ENCODE measurements at regions not wholly inside any gene's neighbourhood (a gene's known extent, or its start where the extent isn't known, plus 50 kb on each side); places are given as distances from the start of the nearest gene placed in this dataset.

DNA sequence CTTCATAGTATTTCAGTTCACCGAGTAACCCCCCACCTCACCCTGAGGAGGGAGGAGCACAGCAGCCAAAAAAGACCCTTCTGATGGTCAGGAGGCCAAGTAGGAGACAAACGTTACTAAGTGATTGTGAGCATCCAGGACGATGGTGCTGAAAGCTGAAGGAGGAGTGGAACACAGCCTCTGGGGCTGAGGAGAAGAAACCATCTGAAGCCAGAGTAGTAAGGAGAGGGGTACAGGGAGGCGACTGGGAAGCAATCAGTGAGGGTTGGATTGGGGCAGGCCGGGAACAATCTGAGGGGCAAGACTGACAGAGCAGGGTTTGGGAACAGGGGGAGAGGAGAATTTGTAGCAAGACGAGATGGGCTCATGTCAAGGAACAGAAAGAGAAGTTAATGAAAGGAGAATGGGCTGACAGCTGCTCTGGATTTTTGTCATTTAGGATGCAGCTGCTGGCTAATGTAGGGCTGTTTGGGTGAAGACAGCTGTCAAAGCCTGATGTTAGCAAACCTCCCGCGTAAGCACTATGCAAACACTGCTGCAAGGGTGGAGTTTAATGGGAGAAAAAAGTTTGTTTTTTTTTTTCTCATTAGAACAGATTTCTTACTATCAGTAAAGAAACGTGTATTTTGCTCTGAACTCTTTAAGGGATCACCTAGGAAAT lies 622.2 kb downstream of the EDEM1 start:
- DNase-seq (ENCODE audit: low read depth, low spot score) = no peak
- Mint-ChIP-seq H3K27me3 (ENCODE audit: low read depth) (no peaks in the 10 kb centered on the region), H3K36me3 (ENCODE audit: low read depth) (no peaks in the 10 kb centered on the region), H3K4me1 (no peaks in the 10 kb centered on the region), H3K4me3 (no peak overlapping the region), H3K9me3 (no peaks in the 10 kb centered on the region), H3K27ac (ENCODE audit: unreplicated experiment) (no peak overlapping the region)
- TF ChIP-seq, protein P1, sequence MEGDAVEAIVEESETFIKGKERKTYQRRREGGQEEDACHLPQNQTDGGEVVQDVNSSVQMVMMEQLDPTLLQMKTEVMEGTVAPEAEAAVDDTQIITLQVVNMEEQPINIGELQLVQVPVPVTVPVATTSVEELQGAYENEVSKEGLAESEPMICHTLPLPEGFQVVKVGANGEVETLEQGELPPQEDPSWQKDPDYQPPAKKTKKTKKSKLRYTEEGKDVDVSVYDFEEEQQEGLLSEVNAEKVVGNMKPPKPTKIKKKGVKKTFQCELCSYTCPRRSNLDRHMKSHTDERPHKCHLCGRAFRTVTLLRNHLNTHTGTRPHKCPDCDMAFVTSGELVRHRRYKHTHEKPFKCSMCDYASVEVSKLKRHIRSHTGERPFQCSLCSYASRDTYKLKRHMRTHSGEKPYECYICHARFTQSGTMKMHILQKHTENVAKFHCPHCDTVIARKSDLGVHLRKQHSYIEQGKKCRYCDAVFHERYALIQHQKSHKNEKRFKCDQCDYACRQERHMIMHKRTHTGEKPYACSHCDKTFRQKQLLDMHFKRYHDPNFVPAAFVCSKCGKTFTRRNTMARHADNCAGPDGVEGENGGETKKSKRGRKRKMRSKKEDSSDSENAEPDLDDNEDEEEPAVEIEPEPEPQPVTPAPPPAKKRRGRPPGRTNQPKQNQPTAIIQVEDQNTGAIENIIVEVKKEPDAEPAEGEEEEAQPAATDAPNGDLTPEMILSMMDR (conservative IDR thresholded peaks at IDR 0.05) = no peak

DNA sequence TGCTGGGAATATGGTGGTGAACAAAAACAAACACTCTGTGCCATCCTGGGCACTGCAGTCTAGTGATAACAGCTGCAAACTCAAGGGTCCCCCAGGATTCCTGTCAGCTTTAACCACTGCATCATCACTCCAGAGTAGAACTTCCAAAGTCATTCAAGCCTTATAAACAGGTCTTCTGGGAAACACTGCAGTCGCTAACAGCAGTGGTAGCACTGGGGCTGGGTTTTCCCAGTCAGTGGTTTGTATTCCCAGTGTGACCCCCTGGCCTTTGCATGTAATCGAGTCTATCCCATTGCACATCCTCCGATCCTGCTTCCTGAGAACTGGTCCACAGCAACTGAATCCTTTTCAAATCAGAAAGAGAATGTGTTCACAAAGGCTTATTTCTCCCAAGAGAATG lies 623.5 kb downstream of the EDEM1 start:
- TF ChIP-seq, protein P1 (conservative IDR thresholded peaks at IDR 0.05) = no peak
- Mint-ChIP-seq H3K9me3 (no peaks in the 10 kb centered on the region), H3K27me3 (ENCODE audit: low read depth) (no peaks in the 10 kb centered on the region), H3K4me1 (no peaks in the 10 kb centered on the region), H3K4me3 (no peak overlapping the region), H3K27ac (ENCODE audit: unreplicated experiment) (no peak overlapping the region), H3K36me3 (ENCODE audit: low read depth) (no peaks in the 10 kb centered on the region)
- no peak for DNase-seq (ENCODE audit: low read depth, low spot score)

DNA sequence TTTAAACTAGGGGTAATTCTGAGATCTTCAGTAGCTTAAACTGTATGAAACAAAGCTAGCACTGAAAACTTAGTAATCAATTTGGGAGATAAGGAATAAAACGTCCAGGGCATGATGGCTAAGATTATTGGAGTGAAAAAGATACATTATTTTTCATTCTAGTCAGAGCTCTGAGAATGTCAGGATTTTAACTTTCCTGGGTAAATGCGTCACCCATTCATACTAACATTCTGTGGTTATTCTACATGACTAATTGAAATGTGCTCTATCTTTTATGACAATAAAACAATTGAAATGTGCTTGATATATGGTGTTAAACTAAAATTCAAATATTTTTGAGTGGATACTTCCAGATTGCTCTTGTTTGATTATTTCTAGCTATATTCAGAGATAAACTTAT lies 626.0 kb downstream of the EDEM1 start:
- TF ChIP-seq, protein P1 (conservative IDR thresholded peaks at IDR 0.05) = no peak
- H3K9me3 Mint-ChIP-seq = no peaks in the 10 kb centered on the region
- no peaks in the 10 kb centered on the region for H3K4me1 Mint-ChIP-seq
- DNase-seq (ENCODE audit: low read depth, low spot score) = no peak
- no peaks in the 10 kb centered on the region for H3K27me3 Mint-ChIP-seq (ENCODE audit: low read depth)
- H3K27ac Mint-ChIP-seq (ENCODE audit: unreplicated experiment) = no peak overlapping the region
- no peaks in the 10 kb centered on the region for H3K36me3 Mint-ChIP-seq (ENCODE audit: low read depth)
- H3K4me3 Mint-ChIP-seq = no peak overlapping the region

DNA sequence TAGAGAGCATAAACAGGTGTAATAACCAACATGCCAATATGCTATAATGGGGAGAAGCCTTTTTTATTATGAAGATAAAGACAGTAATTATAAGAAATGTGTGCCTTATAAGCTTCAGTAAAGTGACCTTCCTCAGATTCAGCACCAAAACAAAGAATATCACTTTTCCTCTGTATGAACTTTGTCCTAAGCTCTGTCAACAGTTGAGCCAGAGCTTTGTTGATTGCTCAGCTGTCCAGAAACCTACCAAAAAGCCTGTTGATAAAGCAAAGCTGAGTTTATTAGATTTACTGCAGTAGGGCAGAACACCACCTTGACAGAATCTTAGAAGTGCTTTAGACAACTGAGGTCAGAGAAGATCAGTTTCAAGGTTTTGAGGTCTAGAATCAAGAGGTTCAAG lies 635.3 kb downstream of the EDEM1 start:
- DNase-seq (ENCODE audit: low read depth, low spot score) = no peak
- Mint-ChIP-seq H3K36me3 (ENCODE audit: low read depth) (no peaks in the 10 kb centered on the region), H3K4me1 (no peaks in the 10 kb centered on the region), H3K27ac (ENCODE audit: unreplicated experiment) (no peak overlapping the region), H3K9me3 (peaks cover under 1% of the 10 kb centered on the region), H3K27me3 (ENCODE audit: low read depth) (no peaks in the 10 kb centered on the region), H3K4me3 (no peak overlapping the region)
- TF ChIP-seq, protein P1 (conservative IDR thresholded peaks at IDR 0.05) = no peak

DNA sequence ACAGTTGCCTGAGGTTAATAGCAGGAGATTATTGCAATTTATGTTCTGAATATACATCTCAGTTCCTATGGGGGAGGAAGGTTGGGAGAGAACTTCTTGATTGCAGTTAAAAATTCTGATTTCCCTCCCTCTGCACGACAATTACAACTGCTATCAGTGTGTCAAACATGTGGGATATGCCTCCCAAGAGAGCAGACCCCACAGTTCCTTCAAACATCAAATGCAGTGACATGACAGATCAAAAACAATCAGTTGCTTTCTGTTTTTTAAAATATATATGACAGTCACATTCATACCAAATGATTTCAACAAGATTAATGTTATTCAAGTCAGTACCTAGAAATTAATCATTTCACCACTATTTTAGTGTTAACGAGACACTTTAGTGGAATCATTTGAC lies 639.0 kb downstream of the EDEM1 start:
- peaks cover 3% of the 10 kb centered on the region for H3K27me3 Mint-ChIP-seq (ENCODE audit: low read depth)
- TF ChIP-seq, protein P1 (conservative IDR thresholded peaks at IDR 0.05) = no peak
- H3K4me3 Mint-ChIP-seq = no peak overlapping the region
- no peak overlapping the region for H3K27ac Mint-ChIP-seq (ENCODE audit: unreplicated experiment)
- peaks cover 4% of the 10 kb centered on the region for H3K9me3 Mint-ChIP-seq
- H3K36me3 Mint-ChIP-seq (ENCODE audit: low read depth) = no peaks in the 10 kb centered on the region
- DNase-seq (ENCODE audit: low read depth, low spot score) = no peak
- no peaks in the 10 kb centered on the region for H3K4me1 Mint-ChIP-seq

All from neural crest cell (in vitro differentiated cells).